ENCODE measurements at regions not wholly inside any gene's neighbourhood (a gene's known extent, or its start where the extent isn't known, plus 50 kb on each side); places are given as distances from the start of the nearest gene placed in this dataset.

- no peak for TF ChIP-seq EZH2 (IDR thresholded peaks at IDR 0.05; ENCODE audit: insufficient read depth, low read length)
- no peak for TF ChIP-seq CTCF (IDR thresholded peaks at IDR 0.05; ENCODE audit: insufficient read depth, low read depth, low read length)
Observed at GRCh38 chr9:110109333-110110092, 98.4 kb downstream of the C9orf152 start.
